ENCODE measurements at regions not wholly inside any gene's neighbourhood (a gene's known extent, or its start where the extent isn't known, plus 50 kb on each side); places are given as distances from the start of the nearest gene placed in this dataset.

GRCh38 chr14:89493406-89493805 is 76.4 kb upstream of the FOXN3 start:
- Histone ChIP-seq H3K27ac (ENCODE audit: low read length) (no peak overlapping the region), H3K27me3 (ENCODE audit: control insufficient read depth, insufficient read depth, low read length) (no peaks in the 10 kb centered on the region), H3K4me3 (ENCODE audit: low read length) (no peak overlapping the region), H3K9me3 (ENCODE audit: control insufficient read depth, low read depth, low read length) (no peaks in the 10 kb centered on the region), H3K4me1 (ENCODE audit: control insufficient read depth, insufficient read depth, low read length) (no peaks in the 10 kb centered on the region), H3K36me3 (ENCODE audit: control insufficient read depth, insufficient read depth, low read length) (no peaks in the 10 kb centered on the region)
- WGBS (ENCODE audit: insufficient coverage, low lambda C conversion rate), result no CpG with 5 or more reads among the region's 4 CpGs
- DNase-seq, result no peak

GRCh38 chr14:89491711-89492381 is 74.8 kb upstream of the FOXN3 start:
- WGBS (ENCODE audit: insufficient coverage, low lambda C conversion rate), result 78% methylated on average over 6 of the region's 8 CpGs
- Histone ChIP-seq H3K27me3 (ENCODE audit: control insufficient read depth, insufficient read depth, low read length) (no peaks in the 10 kb centered on the region), H3K4me1 (ENCODE audit: control insufficient read depth, insufficient read depth, low read length) (no peaks in the 10 kb centered on the region), H3K9me3 (ENCODE audit: control insufficient read depth, low read depth, low read length) (no peaks in the 10 kb centered on the region), H3K4me3 (ENCODE audit: low read length) (no peak overlapping the region), H3K27ac (ENCODE audit: low read length) (no peak overlapping the region), H3K36me3 (ENCODE audit: control insufficient read depth, insufficient read depth, low read length) (no peaks in the 10 kb centered on the region)
- DNase-seq, result no peak

- no peaks in the 10 kb centered on the region for H3K36me3 ChIP-seq (ENCODE audit: control insufficient read depth, insufficient read depth, low read length)
- no peaks in the 10 kb centered on the region for H3K4me1 ChIP-seq (ENCODE audit: control insufficient read depth, insufficient read depth, low read length)
- DNase-seq, result no peak
- WGBS (ENCODE audit: insufficient coverage, low lambda C conversion rate), result no CpG with 5 or more reads among the region's 5 CpGs
- H3K4me3 ChIP-seq (ENCODE audit: low read length), result no peak overlapping the region
- H3K27ac ChIP-seq (ENCODE audit: low read length), result no peak overlapping the region
- H3K27me3 ChIP-seq (ENCODE audit: control insufficient read depth, insufficient read depth, low read length), result no peaks in the 10 kb centered on the region
- no peaks in the 10 kb centered on the region for H3K9me3 ChIP-seq (ENCODE audit: control insufficient read depth, low read depth, low read length)
Observed at GRCh38 chr14:89490466-89490865, 73.4 kb upstream of the FOXN3 start.

- no CpG with 5 or more reads among the region's 17 CpGs for WGBS (ENCODE audit: insufficient coverage, low lambda C conversion rate)
- Histone ChIP-seq H3K4me3 (ENCODE audit: low read length) (no peak overlapping the region), H3K27ac (ENCODE audit: low read length) (no peak overlapping the region), H3K27me3 (ENCODE audit: control insufficient read depth, insufficient read depth, low read length) (no peaks in the 10 kb centered on the region), H3K9me3 (ENCODE audit: control insufficient read depth, low read depth, low read length) (no peaks in the 10 kb centered on the region), H3K4me1 (ENCODE audit: control insufficient read depth, insufficient read depth, low read length) (no peaks in the 10 kb centered on the region), H3K36me3 (ENCODE audit: control insufficient read depth, insufficient read depth, low read length) (no peaks in the 10 kb centered on the region)
- no peak for DNase-seq
Observed at GRCh38 chr14:89489761-89490437, 72.9 kb upstream of the FOXN3 start.

- Histone ChIP-seq H3K9me3 (ENCODE audit: control insufficient read depth, low read depth, low read length) (no peaks in the 10 kb centered on the region), H3K4me1 (ENCODE audit: control insufficient read depth, insufficient read depth, low read length) (no peaks in the 10 kb centered on the region), H3K36me3 (ENCODE audit: control insufficient read depth, insufficient read depth, low read length) (no peaks in the 10 kb centered on the region), H3K27ac (ENCODE audit: low read length) (no peak overlapping the region), H3K27me3 (ENCODE audit: control insufficient read depth, insufficient read depth, low read length) (no peaks in the 10 kb centered on the region), H3K4me3 (ENCODE audit: low read length) (no peak overlapping the region)
- DNase-seq, result peak in 1 of 2 donors; percentile 45
- no CpG with 5 or more reads among the region's 8 CpGs for WGBS (ENCODE audit: insufficient coverage, low lambda C conversion rate)
Observed at GRCh38 chr14:89486961-89487360, 69.9 kb upstream of the FOXN3 start.

GRCh38 chr14:89486505-89486904 is 69.5 kb upstream of the FOXN3 start:
- no peaks in the 10 kb centered on the region for H3K27me3 ChIP-seq (ENCODE audit: control insufficient read depth, insufficient read depth, low read length)
- no peak overlapping the region for H3K27ac ChIP-seq (ENCODE audit: low read length)
- WGBS (ENCODE audit: insufficient coverage, low lambda C conversion rate), result 100% methylated on average over 1 of the region's 8 CpGs

GRCh38 chr14:89485264-89485663 is 68.2 kb upstream of the FOXN3 start:
- DNase-seq, result no peak
- Histone ChIP-seq H3K4me3 (ENCODE audit: low read length) (no peak overlapping the region), H3K27me3 (ENCODE audit: control insufficient read depth, insufficient read depth, low read length) (no peaks in the 10 kb centered on the region), H3K9me3 (ENCODE audit: control insufficient read depth, low read depth, low read length) (no peaks in the 10 kb centered on the region), H3K36me3 (ENCODE audit: control insufficient read depth, insufficient read depth, low read length) (no peaks in the 10 kb centered on the region), H3K4me1 (ENCODE audit: control insufficient read depth, insufficient read depth, low read length) (no peaks in the 10 kb centered on the region), H3K27ac (ENCODE audit: low read length) (no peak overlapping the region)
- no CpG with 5 or more reads among the region's 2 CpGs for WGBS (ENCODE audit: insufficient coverage, low lambda C conversion rate)

More at GRCh38 chr14:89486505-89486904, 69.5 kb upstream of the FOXN3 start:
- no peaks in the 10 kb centered on the region for H3K36me3 ChIP-seq (ENCODE audit: control insufficient read depth, insufficient read depth, low read length)
- H3K9me3 ChIP-seq (ENCODE audit: control insufficient read depth, low read depth, low read length), result no peaks in the 10 kb centered on the region
- no peak overlapping the region for H3K4me3 ChIP-seq (ENCODE audit: low read length)
- no peaks in the 10 kb centered on the region for H3K4me1 ChIP-seq (ENCODE audit: control insufficient read depth, insufficient read depth, low read length)
- no peak for DNase-seq

- Histone ChIP-seq H3K27ac (ENCODE audit: low read length) (no peak overlapping the region), H3K27me3 (ENCODE audit: control insufficient read depth, insufficient read depth, low read length) (no peaks in the 10 kb centered on the region), H3K4me3 (ENCODE audit: low read length) (no peak overlapping the region), H3K36me3 (ENCODE audit: control insufficient read depth, insufficient read depth, low read length) (no peaks in the 10 kb centered on the region), H3K4me1 (ENCODE audit: control insufficient read depth, insufficient read depth, low read length) (no peaks in the 10 kb centered on the region), H3K9me3 (ENCODE audit: control insufficient read depth, low read depth, low read length) (no peaks in the 10 kb centered on the region)
- WGBS (ENCODE audit: insufficient coverage, low lambda C conversion rate), result 100% methylated on average over 2 of the region's 9 CpGs
- DNase-seq, result no peak
Observed at GRCh38 chr14:89484051-89484844, 67.2 kb upstream of the FOXN3 start.

- Histone ChIP-seq H3K36me3 (ENCODE audit: control insufficient read depth, insufficient read depth, low read length) (no peaks in the 10 kb centered on the region), H3K4me3 (ENCODE audit: low read length) (no peak overlapping the region), H3K27me3 (ENCODE audit: control insufficient read depth, insufficient read depth, low read length) (no peaks in the 10 kb centered on the region), H3K27ac (ENCODE audit: low read length) (no peak overlapping the region), H3K9me3 (ENCODE audit: control insufficient read depth, low read depth, low read length) (no peaks in the 10 kb centered on the region), H3K4me1 (ENCODE audit: control insufficient read depth, insufficient read depth, low read length) (no peaks in the 10 kb centered on the region)
- DNase-seq, result peak; percentile 42 to 65
- no CpG with 5 or more reads among the region's 11 CpGs for WGBS (ENCODE audit: insufficient coverage, low lambda C conversion rate)
Observed at GRCh38 chr14:89481196-89481595, 64.2 kb upstream of the FOXN3 start.

- no peaks in the 10 kb centered on the region for H3K36me3 ChIP-seq (ENCODE audit: control insufficient read depth, insufficient read depth, low read length)
- no peaks in the 10 kb centered on the region for H3K4me1 ChIP-seq (ENCODE audit: control insufficient read depth, insufficient read depth, low read length)
- no peak overlapping the region for H3K27ac ChIP-seq (ENCODE audit: low read length)
- DNase-seq, result no peak
- H3K9me3 ChIP-seq (ENCODE audit: control insufficient read depth, low read depth, low read length), result no peaks in the 10 kb centered on the region
- 83% methylated on average over 1 of the region's 6 CpGs for WGBS (ENCODE audit: insufficient coverage, low lambda C conversion rate)
- H3K4me3 ChIP-seq (ENCODE audit: low read length), result no peak overlapping the region
- no peaks in the 10 kb centered on the region for H3K27me3 ChIP-seq (ENCODE audit: control insufficient read depth, insufficient read depth, low read length)
Observed at GRCh38 chr14:89480278-89480677, 63.2 kb upstream of the FOXN3 start.

All from large intestine (tissue), 3 donors.